Esophagus muscularis mucosa (tissue), 3 donors: ENCODE measurements at regions not wholly inside any gene's neighbourhood (a gene's known extent, or its start where the extent isn't known, plus 50 kb on each side); places are given as distances from the start of the nearest gene placed in this dataset.

ENCODE experiments used
- CTCF ChIP-seq, 3 experiments: fragments of 200-600 bp in 2 of 3; fragments of 450-650 bp in 1 of 3; sonication (generic) in 2 of 3; IDR thresholded peaks; one replicate each; pipeline ENCODE4 v1.5.1; 2017 to 2019; ENCODE audit warnings: antibody characterized with exemption in 3 of 3, mild to moderate bottlenecking in 2 of 3, moderate library complexity in 1 of 3
- POLR2A ChIP-seq: fragments of 450-650 bp; IDR thresholded peaks from one replicate; pipeline ENCODE4 v1.6.1; 2017; ENCODE audit warnings: antibody characterized with exemption, moderate library complexity, mild to moderate bottlenecking, low read depth

DNA sequence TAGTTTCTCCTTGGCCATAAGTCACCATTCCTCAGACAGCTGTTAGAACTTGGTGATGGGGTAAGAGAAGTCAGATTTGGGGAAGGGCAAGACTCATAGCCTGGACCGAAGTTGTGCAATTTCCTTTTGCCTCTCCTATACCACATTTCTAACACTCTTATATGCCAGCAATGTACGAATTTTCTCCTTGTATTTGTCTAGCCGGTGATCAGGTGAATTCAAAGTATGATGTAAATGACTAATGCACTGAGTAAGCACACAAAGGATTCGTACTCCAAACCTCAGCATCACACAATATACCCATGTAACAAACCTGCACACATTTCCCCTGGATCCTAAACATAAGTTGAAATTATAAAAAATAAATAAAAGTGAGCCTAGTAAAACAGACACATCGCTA, 1143.5 kb upstream of the CELF4 start:
- TF ChIP-seq CTCF (IDR thresholded peaks at IDR 0.05) (no peak), POLR2A (no peak)
